ENCODE measurements at regions not wholly inside any gene's neighbourhood (a gene's known extent, or its start where the extent isn't known, plus 50 kb on each side); places are given as distances from the start of the nearest gene placed in this dataset.

DNA sequence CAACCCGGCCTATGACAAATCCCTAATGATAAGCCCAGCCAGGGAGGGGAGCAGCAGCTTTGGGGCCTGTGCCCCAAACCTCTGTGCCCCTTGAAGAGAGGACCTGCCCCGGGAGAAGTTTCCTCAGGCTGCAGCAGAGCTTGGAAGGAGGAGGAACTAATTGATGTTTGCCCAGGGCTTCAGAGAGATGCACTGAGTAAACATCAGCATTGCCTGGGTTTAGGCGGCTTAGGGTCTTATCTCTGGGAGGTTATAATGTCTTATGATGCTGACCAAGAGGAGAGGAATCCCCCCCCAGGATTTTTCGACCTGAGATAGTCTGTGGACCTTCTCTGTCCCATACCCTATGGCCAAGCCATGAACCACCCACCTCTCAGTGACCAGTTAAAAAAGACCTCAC, 148.7 kb upstream of the SDK2 start:
- no peak for ATAC-seq
- no peaks in the 10 kb centered on the region for H3K27me3 ChIP-seq
- H3K9me3 ChIP-seq = peaks cover 0 to 4% (median 0%) of the 10 kb centered on the region in 12 donors
- 74 to 82% (median 79%) methylated on average over 4 of the region's 4 CpGs for WGBS, 4 donors
- no peak for DNase-seq
- peaks cover 0 to 13% (median 4%) of the 10 kb centered on the region in 12 donors for H3K4me1 ChIP-seq
- no peak overlapping the region for H3K27ac ChIP-seq
- no peak for TF ChIP-seq POLR2A (IDR thresholded peaks at IDR 0.05)
- no peak for TF ChIP-seq CTCF (IDR thresholded peaks at IDR 0.05)
- no peak overlapping the region for H3K4me3 ChIP-seq
- intact Hi-C loops (cut with DNase I) = no loop called here
- H3K36me3 ChIP-seq = no peaks in the 10 kb centered on the region

GRCh38 chr17:73794336-73794735, 150.1 kb upstream of the SDK2 start:
- ATAC-seq = no peak
- WGBS, 4 donors = 59 to 86% (median 67%) methylated on average over 7 of the region's 7 CpGs

DNA sequence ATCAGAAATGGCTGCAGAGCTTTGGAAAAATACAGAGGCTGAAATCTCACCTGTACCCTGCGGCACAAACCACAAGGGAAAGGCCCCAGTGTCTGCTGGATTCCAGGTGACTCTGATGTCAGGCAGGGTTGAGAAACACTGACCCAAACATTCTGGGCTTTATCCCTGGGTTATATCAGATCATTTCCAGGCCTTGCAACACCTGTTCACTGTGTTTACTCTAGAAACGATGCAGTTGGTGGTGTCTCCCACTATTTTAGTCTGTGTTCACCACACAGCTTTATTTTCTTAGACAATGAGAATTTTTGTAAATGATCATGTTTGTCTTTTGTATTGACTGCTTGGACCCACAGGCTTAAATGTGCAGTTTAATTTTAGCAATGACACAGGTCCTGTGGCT, 151.5 kb upstream of the SDK2 start:
- no peak overlapping the region for H3K4me3 ChIP-seq
- DNase-seq = no peak
- H3K4me1 ChIP-seq = peaks cover 0 to 13% (median 5%) of the 10 kb centered on the region in 12 donors
- H3K27me3 ChIP-seq = peaks cover 0 to under 1% (median 0%) of the 10 kb centered on the region in 9 donors
- no peaks in the 10 kb centered on the region for H3K9me3 ChIP-seq
- ATAC-seq = no peak
- intact Hi-C loops (cut with DNase I) = no loop called here
- no peak for TF ChIP-seq CTCF (IDR thresholded peaks at IDR 0.05)
- no peak for TF ChIP-seq POLR2A (IDR thresholded peaks at IDR 0.05)
- H3K27ac ChIP-seq = no peak overlapping the region
- H3K36me3 ChIP-seq = no peaks in the 10 kb centered on the region
- WGBS, 4 donors = 75 to 88% (median 81%) methylated on average over 2 of the region's 2 CpGs

More at GRCh38 chr17:73794336-73794735, 150.1 kb upstream of the SDK2 start:
- TF ChIP-seq CTCF (IDR thresholded peaks at IDR 0.05) (no peak), POLR2A (IDR thresholded peaks at IDR 0.05) (no peak)
- Histone ChIP-seq H3K4me3 (no peak overlapping the region), H3K27me3 (no peaks in the 10 kb centered on the region), H3K27ac (peak overlapping the region in 4 of 12 donors; percentile 29 to 55 (median 46)), H3K9me3 (no peaks in the 10 kb centered on the region), H3K4me1 (peaks cover 0 to 13% (median 5%) of the 10 kb centered on the region in 12 donors), H3K36me3 (no peaks in the 10 kb centered on the region)
- DNase-seq = no peak
- intact Hi-C loops (cut with DNase I) = no loop called here

DNA sequence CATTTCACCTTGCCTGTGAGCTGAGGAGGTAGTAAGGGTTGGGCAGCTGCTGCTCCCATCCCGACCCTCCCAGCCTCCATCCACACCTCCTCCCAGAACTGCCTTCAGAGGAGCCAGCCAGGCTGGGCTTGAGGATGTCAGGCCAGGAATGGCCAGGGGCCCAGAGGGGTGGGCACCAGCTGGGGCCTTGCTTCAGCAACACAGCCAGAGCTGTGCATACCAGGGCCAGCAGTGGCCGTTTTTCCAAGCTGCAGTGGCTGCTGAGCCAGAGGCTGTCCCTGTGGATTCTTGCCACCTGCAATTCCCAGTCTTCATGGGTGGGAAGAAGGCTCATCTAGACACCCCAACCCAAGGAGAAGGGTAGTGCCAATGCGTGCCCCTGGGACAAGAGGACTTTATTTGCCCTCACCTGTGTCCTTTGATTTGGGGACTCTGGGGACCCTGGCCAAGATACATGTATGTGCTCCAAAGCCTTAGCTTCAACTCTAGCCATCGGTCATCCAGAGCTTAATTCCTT, 153.4 kb upstream of the SDK2 start:
- DNase-seq = no peak
- Histone ChIP-seq H3K9me3 (peaks cover 0 to 3% (median 0%) of the 10 kb centered on the region in 12 donors), H3K4me1 (peaks cover 0 to 13% (median 5%) of the 10 kb centered on the region in 12 donors), H3K4me3 (no peak overlapping the region), H3K27me3 (peaks cover 0 to 4% (median 0%) of the 10 kb centered on the region in 9 donors), H3K36me3 (no peaks in the 10 kb centered on the region), H3K27ac (no peak overlapping the region)
- intact Hi-C loops (cut with DNase I) = no loop called here
- no peak for ATAC-seq
- 76 to 81% (median 79%) methylated on average over 4 of the region's 4 CpGs for WGBS, 4 donors
- TF ChIP-seq POLR2A (IDR thresholded peaks at IDR 0.05) (no peak), CTCF (IDR thresholded peaks at IDR 0.05) (no peak)
